Ishikawa (cell line): ENCODE measurements at regions not wholly inside any gene's neighbourhood (a gene's known extent, or its start where the extent isn't known, plus 50 kb on each side); places are given as distances from the start of the nearest gene placed in this dataset.
A peak's percentile ranks its signal among the peaks of the same experiment; 100 is the strongest.

Experiments used
- CEBPB ChIP-seq: IDR thresholded peaks from 2 replicates; pipeline ENCODE4 v1.6.1; 2012
- CREB1 ChIP-seq: IDR thresholded peaks from 2 replicates; pipeline ENCODE4 v1.6.1; 2012; ENCODE audit warnings: low read depth
- EGR1 ChIP-seq: IDR thresholded peaks from 2 replicates; pipeline ENCODE4 v1.6.1; 2012
- EP300 ChIP-seq: IDR thresholded peaks from 2 replicates; pipeline ENCODE4 v1.6.1; 2012; ENCODE audit warnings: borderline replicate concordance
- FOXM1 ChIP-seq: IDR thresholded peaks from 2 replicates; pipeline ENCODE4 v1.6.1; 2012; ENCODE audit warnings: low read depth, borderline replicate concordance
- NFIC ChIP-seq: IDR thresholded peaks from 2 replicates; pipeline ENCODE4 v1.6.1; 2012
- RAD21 ChIP-seq: IDR thresholded peaks from 2 replicates; pipeline ENCODE4 v1.6.1; 2012; ENCODE audit warnings: low read depth
- REST ChIP-seq: IDR thresholded peaks from 2 replicates; pipeline ENCODE4 v1.6.1; 2012; ENCODE audit warnings: low read depth, mild to moderate bottlenecking
- TAF1 ChIP-seq: IDR thresholded peaks from 2 replicates; pipeline ENCODE4 v1.6.1; 2012; ENCODE audit warnings: low read depth, mild to moderate bottlenecking
- TCF12 ChIP-seq: IDR thresholded peaks from 2 replicates; pipeline ENCODE4 v1.6.1; 2012; ENCODE audit warnings: low read depth
- TEAD4 ChIP-seq: IDR thresholded peaks from 2 replicates; pipeline ENCODE4 v1.6.1; 2012
- YY1 ChIP-seq: IDR thresholded peaks from 2 replicates; pipeline ENCODE4 v1.6.1; 2012; ENCODE audit warnings: low read depth
- ZBTB7A ChIP-seq: IDR thresholded peaks from 2 replicates; pipeline ENCODE4 v1.6.1; 2012; ENCODE audit warnings: low read depth
- TF ChIP-seq, protein P1 (sequence below): IDR thresholded peaks from 2 replicates; pipeline ENCODE4 v1.6.1; 2012
- TF ChIP-seq, protein P2 (sequence below): IDR thresholded peaks from 2 replicates; pipeline ENCODE4 v1.6.1; 2012

DNA sequence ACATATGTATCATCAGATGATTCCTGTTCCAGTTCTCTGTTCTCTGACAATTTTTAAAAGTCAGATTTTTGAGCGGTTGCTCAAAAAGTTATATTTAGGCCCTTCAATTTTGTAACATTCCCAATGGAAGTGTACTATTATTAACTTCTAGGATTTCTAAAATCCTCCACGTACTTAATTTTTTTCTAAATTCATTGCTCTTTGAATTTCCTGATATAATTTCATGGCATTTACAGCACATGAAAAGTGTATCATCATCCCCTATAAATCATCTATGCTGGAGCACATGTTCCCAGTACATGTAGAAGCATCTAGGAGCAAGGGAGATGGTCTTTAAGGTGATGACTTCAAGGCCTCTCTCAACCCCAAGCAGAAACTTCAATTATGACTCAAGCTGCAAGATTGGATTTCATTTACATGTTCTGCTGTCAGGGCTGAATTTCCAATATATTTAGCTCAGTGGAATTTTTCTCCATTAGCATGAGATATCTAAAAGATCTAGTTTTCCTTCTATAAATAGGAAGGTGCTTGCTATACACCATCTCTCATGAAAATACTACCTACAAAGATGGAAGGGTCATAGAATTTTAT is 392.8 kb upstream of the MIR17HG start:
- TF ChIP-seq REST (no peak), EP300 (no peak), NFIC (no peak), CEBPB (no peak), FOXM1 (no peak), TEAD4 (no peak), EGR1 (no peak), TCF12 (no peak), YY1 (no peak), RAD21 (no peak), CREB1 (no peak), ZBTB7A (no peak), TAF1 (no peak)
- TF ChIP-seq, protein P1, sequence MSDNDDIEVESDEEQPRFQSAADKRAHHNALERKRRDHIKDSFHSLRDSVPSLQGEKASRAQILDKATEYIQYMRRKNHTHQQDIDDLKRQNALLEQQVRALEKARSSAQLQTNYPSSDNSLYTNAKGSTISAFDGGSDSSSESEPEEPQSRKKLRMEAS, result no peak
- TF ChIP-seq, protein P2, sequence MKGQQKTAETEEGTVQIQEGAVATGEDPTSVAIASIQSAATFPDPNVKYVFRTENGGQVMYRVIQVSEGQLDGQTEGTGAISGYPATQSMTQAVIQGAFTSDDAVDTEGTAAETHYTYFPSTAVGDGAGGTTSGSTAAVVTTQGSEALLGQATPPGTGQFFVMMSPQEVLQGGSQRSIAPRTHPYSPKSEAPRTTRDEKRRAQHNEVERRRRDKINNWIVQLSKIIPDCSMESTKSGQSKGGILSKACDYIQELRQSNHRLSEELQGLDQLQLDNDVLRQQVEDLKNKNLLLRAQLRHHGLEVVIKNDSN, result no peak

DNA sequence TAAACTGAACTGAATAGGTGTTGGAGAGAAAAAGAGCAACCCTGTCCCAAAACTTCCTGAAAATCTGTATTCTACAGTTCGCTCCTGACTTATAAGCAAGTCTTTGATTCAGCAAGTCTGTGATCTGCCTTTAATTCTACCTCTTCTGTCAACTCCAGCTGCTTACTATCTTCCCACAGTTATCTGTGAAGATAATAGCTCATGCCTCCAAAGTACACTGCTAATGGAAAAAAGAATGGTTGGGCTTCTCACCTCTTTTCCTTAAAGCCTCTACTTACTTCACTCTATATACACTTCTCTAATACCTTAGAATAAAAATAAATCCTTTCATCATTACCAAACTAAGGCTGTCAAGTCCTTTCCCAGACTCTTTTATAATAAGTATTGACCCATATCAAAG is 391.5 kb upstream of the MIR17HG start:
- TF ChIP-seq EGR1, result no peak
- TF ChIP-seq, protein P1, result no peak
- TF ChIP-seq ZBTB7A, result no peak
- TF ChIP-seq TAF1, result no peak
- no peak for TF ChIP-seq CREB1
- TF ChIP-seq NFIC, result no peak
- TF ChIP-seq FOXM1, result no peak

DNA sequence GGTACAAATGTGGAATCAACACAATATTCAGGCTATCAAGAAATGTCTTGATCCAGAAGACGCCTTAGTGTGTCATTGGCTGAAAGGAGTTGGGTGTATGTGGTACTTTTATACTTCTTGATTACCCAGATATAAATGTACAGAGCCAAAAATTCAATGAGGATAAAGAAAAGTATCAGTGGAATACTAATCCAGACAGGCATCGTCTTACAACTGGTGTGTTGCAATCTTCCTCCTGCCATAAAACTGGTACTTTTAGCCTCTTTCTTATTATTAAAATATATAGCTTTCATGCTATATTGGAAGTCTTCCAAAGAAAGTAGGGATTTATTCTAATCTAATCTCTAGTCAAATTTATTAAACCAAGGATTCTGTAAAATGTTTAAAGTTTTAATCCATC is 388.6 kb upstream of the MIR17HG start:
- TF ChIP-seq EP300, result no peak
- TF ChIP-seq, protein P2, result no peak
- TF ChIP-seq, protein P1, result no peak
- TF ChIP-seq CEBPB, result no peak
- TF ChIP-seq FOXM1, result no peak
- TF ChIP-seq CREB1, result no peak
- TF ChIP-seq TCF12, result no peak
- TF ChIP-seq NFIC, result no peak
- no peak for TF ChIP-seq TAF1
- no peak for TF ChIP-seq ZBTB7A
- no peak for TF ChIP-seq EGR1
- TF ChIP-seq TEAD4, result no peak

- no peak for TF ChIP-seq EP300
- TF ChIP-seq RAD21, result peak; percentile 73
- no peak for TF ChIP-seq REST
Observed at GRCh38 chr13:90968166-90968904, 379.2 kb upstream of the MIR17HG start.

GRCh38 chr13:90974249-90974975 is 373.1 kb upstream of the MIR17HG start:
- no peak for TF ChIP-seq YY1
- TF ChIP-seq REST, result no peak
- no peak for TF ChIP-seq CEBPB
- no peak for TF ChIP-seq EP300
- TF ChIP-seq RAD21, result no peak
- TF ChIP-seq, protein P2, result no peak
- no peak for TF ChIP-seq ZBTB7A
- TF ChIP-seq CREB1, result no peak
- TF ChIP-seq TCF12, result no peak
- TF ChIP-seq, protein P1, result no peak
